Caki2 (cell line): ENCODE measurements at regions not wholly inside any gene's neighbourhood (a gene's known extent, or its start where the extent isn't known, plus 50 kb on each side); places are given as distances from the start of the nearest gene placed in this dataset.

Experiments used
- DNase-seq: peaks from one replicate; pipeline ENCODE4 v3.0.0-alpha.2; 2015; ENCODE audit warnings: low read depth
- in situ Hi-C: cut with HindIII; loops from 2 replicates; pipeline ENCODE4 v1.10.0; 2016; ENCODE audit warnings: low sequenced_read_pairs, low pct_unique_long_range_greater_than_20kb, mixed read lengths

- in situ Hi-C loops = no loop called here
- DNase-seq = no peak
These were observed 119.6 kb downstream of the B3GNT2 start for GRCh38 chr2:62315476-62315875.

- in situ Hi-C loops = no loop called here
- no peak for DNase-seq
These were observed 118.4 kb downstream of the B3GNT2 start for GRCh38 chr2:62314291-62314690.

- in situ Hi-C loops = no loop called here
- no peak for DNase-seq
These were observed 117.7 kb downstream of the B3GNT2 start for GRCh38 chr2:62313449-62314227.

- in situ Hi-C loops = no loop called here
- no peak for DNase-seq
These were observed 113.7 kb downstream of the B3GNT2 start for GRCh38 chr2:62309465-62310091.

- no peak for DNase-seq
- in situ Hi-C loops = no loop called here
These were observed 113.2 kb downstream of the B3GNT2 start for GRCh38 chr2:62309081-62309464.

GRCh38 chr2:62307469-62308389 lies 111.8 kb downstream of the B3GNT2 start:
- in situ Hi-C loops = no loop called here
- DNase-seq = no peak

- in situ Hi-C loops = no loop called here
- no peak for DNase-seq
These were observed 111.0 kb downstream of the B3GNT2 start for GRCh38 chr2:62306751-62307468.

GRCh38 chr2:62305421-62306176 lies 109.7 kb downstream of the B3GNT2 start:
- in situ Hi-C loops = no loop called here
- no peak for DNase-seq

- DNase-seq = no peak
- in situ Hi-C loops = no loop called here
These were observed 108.8 kb downstream of the B3GNT2 start for GRCh38 chr2:62304429-62305417.

- in situ Hi-C loops = no loop called here
- DNase-seq = no peak
These were observed 107.9 kb downstream of the B3GNT2 start for GRCh38 chr2:62303788-62304187.

- in situ Hi-C loops = no loop called here
- no peak for DNase-seq
These were observed 106.9 kb downstream of the B3GNT2 start for GRCh38 chr2:62302631-62303435.

GRCh38 chr2:62300925-62301324 lies 105.0 kb downstream of the B3GNT2 start:
- DNase-seq = no peak
- in situ Hi-C loops = no loop called here

GRCh38 chr2:62297624-62298010 lies 101.7 kb downstream of the B3GNT2 start:
- in situ Hi-C loops = no loop called here
- no peak for DNase-seq

- DNase-seq = no peak
- in situ Hi-C loops = no loop called here
These were observed 101.1 kb downstream of the B3GNT2 start for GRCh38 chr2:62296832-62297623.
